ENCODE measurements at regions not wholly inside any gene's neighbourhood (a gene's known extent, or its start where the extent isn't known, plus 50 kb on each side); places are given as distances from the start of the nearest gene placed in this dataset.

- peak; percentile 5 to 57 for DNase-seq (ENCODE audit: low read depth in 2 of 2)
Observed at GRCh38 chr4:123096038-123096437, 173.6 kb upstream of the NUDT6 start.

- DNase-seq (ENCODE audit: low read depth in 2 of 2), result peak; percentile 55 to 62
Observed at GRCh38 chr4:123102897-123103471, 180.6 kb upstream of the NUDT6 start.

- no peak for DNase-seq (ENCODE audit: low read depth in 2 of 2)
Observed at GRCh38 chr4:123104310-123105025, 182.1 kb upstream of the NUDT6 start.

GRCh38 chr4:123105026-123105420, 182.6 kb upstream of the NUDT6 start:
- no peak for DNase-seq (ENCODE audit: low read depth in 2 of 2)

GRCh38 chr4:123106747-123107146, 184.3 kb upstream of the NUDT6 start:
- no peak for DNase-seq (ENCODE audit: low read depth in 2 of 2)

- no peak for DNase-seq (ENCODE audit: low read depth in 2 of 2)
Observed at GRCh38 chr4:123107444-123108252, 185.3 kb upstream of the NUDT6 start.

GRCh38 chr4:123109139-123109538, 186.7 kb upstream of the NUDT6 start:
- no peak for DNase-seq (ENCODE audit: low read depth in 2 of 2)

GRCh38 chr4:123110147-123110546, 187.8 kb upstream of the NUDT6 start:
- DNase-seq (ENCODE audit: low read depth in 2 of 2), result peak in 1 of 2 donors; percentile 36

GRCh38 chr4:123110685-123111084, 188.3 kb upstream of the NUDT6 start:
- no peak for DNase-seq (ENCODE audit: low read depth in 2 of 2)

GRCh38 chr4:123113155-123113554, 190.8 kb upstream of the NUDT6 start:
- DNase-seq (ENCODE audit: low read depth in 2 of 2), result no peak

- DNase-seq (ENCODE audit: low read depth in 2 of 2), result no peak
Observed at GRCh38 chr4:123114084-123114914, 191.9 kb upstream of the NUDT6 start.

GRCh38 chr4:123114915-123115756, 192.7 kb upstream of the NUDT6 start:
- DNase-seq (ENCODE audit: low read depth in 2 of 2), result no peak

- peak; percentile 18 to 63 for DNase-seq (ENCODE audit: low read depth in 2 of 2)
Observed at GRCh38 chr4:123116412-123116811, 194.0 kb upstream of the NUDT6 start.

GRCh38 chr4:123120473-123120872, 198.1 kb upstream of the NUDT6 start:
- DNase-seq (ENCODE audit: low read depth in 2 of 2), result peak in 1 of 2 donors; percentile 21

GRCh38 chr4:123121241-123121907, 199.0 kb upstream of the NUDT6 start:
- DNase-seq (ENCODE audit: low read depth in 2 of 2), result peak in 1 of 2 donors; percentile 44

GRCh38 chr4:123125477-123125876, 203.1 kb upstream of the NUDT6 start:
- no peak for DNase-seq (ENCODE audit: low read depth in 2 of 2)

- peak; percentile 52 to 62 for DNase-seq (ENCODE audit: low read depth in 2 of 2)
Observed at GRCh38 chr4:123127218-123127617, 204.8 kb upstream of the NUDT6 start.

GRCh38 chr4:123127875-123128274, 205.5 kb upstream of the NUDT6 start:
- peak; percentile 6 to 60 for DNase-seq (ENCODE audit: low read depth in 2 of 2)

- no peak for DNase-seq (ENCODE audit: low read depth in 2 of 2)
Observed at GRCh38 chr4:123133397-123134050, 211.1 kb upstream of the NUDT6 start.

GRCh38 chr4:123144616-123145015, 222.2 kb upstream of the NUDT6 start:
- DNase-seq (ENCODE audit: low read depth in 2 of 2), result no peak
